ENCODE measurements at regions not wholly inside any gene's neighbourhood (a gene's known extent, or its start where the extent isn't known, plus 50 kb on each side); places are given as distances from the start of the nearest gene placed in this dataset.
"Not testable (repeated sequence)": the region's sequence is repeated elsewhere in the genome, so short reads cannot be mapped to it uniquely, and the experiment has no call there.

GRCh38 chr6:14292119-14292518, 174.5 kb downstream of the CD83 start:
- DNase-seq (ENCODE audit: low read depth): no peak

- no peak for DNase-seq (ENCODE audit: low read depth)
Measured at GRCh38 chr6:14294270-14294951, 176.8 kb downstream of the CD83 start.

- not testable (repeated sequence) for DNase-seq (ENCODE audit: low read depth)
Measured at GRCh38 chr6:14296698-14297097, 179.1 kb downstream of the CD83 start.

DNA sequence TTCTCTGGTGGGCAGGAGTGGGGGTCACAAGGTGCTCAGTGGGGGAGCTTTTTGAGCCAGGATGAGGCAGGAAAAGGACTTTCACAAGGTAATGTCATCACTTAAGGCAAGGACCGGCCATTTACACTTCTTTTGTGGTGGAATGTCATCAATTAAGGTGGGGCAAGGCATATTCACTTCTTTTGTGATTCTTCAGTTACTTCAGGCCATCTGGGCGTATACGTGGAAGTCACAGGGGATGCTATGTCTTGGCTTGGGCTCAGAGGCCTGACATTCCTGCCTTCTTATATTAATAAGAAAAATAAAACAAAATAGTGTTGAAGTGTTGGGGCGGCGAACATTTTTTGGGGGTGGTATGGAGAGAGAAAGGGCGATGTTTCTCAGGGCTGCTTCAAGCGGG, 179.5 kb downstream of the CD83 start:
- not testable (repeated sequence) for DNase-seq (ENCODE audit: low read depth)

DNA sequence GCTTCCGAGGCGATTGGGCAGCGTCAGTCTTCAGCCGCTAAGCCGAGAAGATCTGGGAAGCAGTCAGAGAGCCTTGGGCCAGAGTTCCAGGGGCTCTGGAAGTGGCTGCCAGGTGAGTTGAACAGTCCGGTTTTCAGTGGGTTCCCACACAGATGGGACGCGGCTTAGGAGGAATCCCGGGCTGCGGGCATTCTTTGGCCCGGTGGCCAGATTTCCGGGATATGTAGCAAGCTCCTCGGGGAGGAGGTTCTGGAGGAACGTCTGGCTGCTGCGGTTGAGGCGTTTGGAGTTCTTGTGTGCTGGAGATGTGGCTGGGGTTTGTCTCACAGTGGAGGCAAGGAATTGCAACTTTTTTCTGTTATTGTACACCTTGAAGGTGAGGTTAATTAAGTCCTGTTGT, 182.6 kb downstream of the CD83 start:
- DNase-seq (ENCODE audit: low read depth): not testable (repeated sequence)

GRCh38 chr6:14300721-14301120, 183.1 kb downstream of the CD83 start:
- not testable (repeated sequence) for DNase-seq (ENCODE audit: low read depth)

DNA sequence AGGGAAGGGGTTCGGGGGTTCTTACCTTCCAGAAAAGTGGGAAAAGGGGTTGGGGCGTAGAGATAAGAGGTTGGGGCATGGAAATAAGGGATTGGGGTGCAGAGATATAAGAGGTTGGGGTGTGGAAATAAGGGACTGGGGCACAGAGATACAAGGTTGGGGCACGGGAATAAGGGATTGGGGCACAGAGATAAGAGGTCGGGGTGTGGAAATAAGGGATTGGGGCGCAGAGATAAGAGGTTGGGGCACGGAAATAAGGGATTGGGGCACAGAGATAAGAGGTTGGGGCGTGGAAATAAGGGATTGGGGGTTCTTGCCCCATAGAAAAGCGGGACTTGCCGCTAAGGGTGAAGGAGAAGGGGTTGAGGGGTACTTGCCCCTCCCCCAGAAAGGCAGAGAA, 183.9 kb downstream of the CD83 start:
- not testable (repeated sequence) for DNase-seq (ENCODE audit: low read depth)

DNA sequence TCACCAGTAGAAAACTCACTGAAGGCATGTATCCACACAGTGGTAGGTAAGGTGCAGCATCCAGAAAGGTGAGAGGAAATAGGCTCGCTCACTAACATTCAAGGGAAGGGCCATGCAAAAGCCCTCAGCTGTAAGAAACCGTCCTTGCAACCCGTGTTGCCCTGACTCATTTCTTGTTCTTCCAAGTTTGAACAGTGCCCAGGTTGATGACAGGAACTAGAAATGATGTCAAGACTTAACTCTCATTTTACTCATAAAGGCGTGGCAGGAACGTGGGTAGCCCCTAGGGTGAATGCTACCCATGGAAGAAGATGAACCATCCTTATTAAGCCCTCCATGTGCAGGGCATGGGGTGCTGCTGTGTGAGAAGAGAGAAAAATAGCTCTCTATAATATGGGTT, 187.6 kb downstream of the CD83 start:
- no peak for DNase-seq (ENCODE audit: low read depth)

- no peak for DNase-seq (ENCODE audit: low read depth)
Measured at GRCh38 chr6:14305624-14306023, 188.1 kb downstream of the CD83 start.

DNA sequence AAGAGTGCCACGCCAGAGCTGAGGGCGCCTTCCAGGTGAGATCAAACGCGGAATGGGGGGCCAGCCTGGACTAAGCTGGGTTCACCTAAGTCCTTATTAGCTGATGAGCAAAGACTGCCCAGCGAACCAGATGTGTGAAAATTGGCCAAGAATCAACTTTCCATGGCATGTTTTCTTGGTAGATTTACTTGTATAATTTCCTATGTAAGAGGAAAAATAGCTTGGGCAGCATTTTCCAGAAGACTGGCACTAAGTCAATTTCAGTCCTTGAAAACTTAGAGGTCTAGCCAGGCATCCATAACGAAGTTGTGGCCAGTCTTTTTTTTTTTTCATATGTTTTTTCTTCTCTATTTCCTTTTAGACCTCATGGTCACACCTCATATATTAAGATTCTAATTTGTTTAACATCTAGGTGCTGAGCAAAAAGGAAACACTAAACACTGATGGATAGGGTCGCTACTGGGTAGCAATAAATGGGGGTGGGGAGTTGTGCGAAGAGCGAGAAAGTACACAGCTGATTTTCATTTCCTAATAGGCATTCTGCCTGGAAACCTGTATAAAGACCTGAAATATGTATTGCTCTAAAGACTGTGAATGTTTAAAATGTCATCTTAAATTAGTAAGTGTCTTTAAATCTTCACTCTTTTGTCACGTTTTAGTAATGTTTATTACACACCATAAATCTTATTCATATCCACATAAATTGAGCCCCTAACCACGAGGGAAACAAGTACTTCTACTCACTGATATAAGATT, 188.8 kb downstream of the CD83 start:
- no peak for DNase-seq (ENCODE audit: low read depth)

- no peak for DNase-seq (ENCODE audit: low read depth)
Measured at GRCh38 chr6:14309516-14309915, 191.9 kb downstream of the CD83 start.

- DNase-seq (ENCODE audit: low read depth): no peak
Measured at GRCh38 chr6:14309951-14310445, 192.4 kb downstream of the CD83 start.

DNA sequence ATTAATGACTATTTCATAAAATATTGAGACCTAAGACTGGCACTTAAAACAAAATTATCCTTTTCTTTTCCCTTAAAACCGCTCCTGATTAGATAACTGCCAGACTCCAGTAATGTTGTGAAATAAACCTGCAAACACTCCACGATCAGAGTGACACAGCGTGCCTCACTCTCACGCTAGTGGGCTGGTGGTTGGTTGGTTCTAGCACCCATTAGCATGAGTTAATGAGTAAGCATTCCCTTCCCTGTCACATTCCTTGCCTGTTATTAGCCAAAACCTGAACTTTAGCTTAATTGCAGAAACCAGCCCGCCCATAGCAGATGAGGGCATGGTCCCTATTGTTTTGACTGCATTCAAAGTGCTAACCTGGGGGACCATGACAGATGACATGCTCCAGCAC, 193.4 kb downstream of the CD83 start:
- DNase-seq (ENCODE audit: low read depth): no peak

GRCh38 chr6:14312587-14312986, 195.0 kb downstream of the CD83 start:
- no peak for DNase-seq (ENCODE audit: low read depth)

DNA sequence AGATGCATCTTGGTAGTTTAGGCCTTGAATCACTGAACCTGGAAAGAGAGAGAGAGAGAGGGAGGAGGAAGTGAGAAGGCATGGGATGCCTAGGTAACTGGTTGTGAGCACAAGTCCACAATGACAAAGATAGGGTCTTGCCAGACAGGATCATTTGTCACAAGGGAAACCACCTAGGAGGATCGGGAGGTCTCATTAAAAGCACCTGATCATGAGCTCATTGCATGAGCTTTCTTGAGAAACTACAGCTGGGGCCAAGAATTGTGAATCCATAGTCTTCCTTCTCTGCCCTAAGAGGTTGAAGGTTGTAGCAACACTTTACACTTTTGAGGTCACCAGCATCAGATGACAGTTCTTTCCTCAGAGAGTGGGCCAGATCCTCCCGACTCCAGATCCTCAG, 195.7 kb downstream of the CD83 start:
- DNase-seq (ENCODE audit: low read depth): no peak

GRCh38 chr6:14315353-14315752, 197.8 kb downstream of the CD83 start:
- DNase-seq (ENCODE audit: low read depth): no peak

DNA sequence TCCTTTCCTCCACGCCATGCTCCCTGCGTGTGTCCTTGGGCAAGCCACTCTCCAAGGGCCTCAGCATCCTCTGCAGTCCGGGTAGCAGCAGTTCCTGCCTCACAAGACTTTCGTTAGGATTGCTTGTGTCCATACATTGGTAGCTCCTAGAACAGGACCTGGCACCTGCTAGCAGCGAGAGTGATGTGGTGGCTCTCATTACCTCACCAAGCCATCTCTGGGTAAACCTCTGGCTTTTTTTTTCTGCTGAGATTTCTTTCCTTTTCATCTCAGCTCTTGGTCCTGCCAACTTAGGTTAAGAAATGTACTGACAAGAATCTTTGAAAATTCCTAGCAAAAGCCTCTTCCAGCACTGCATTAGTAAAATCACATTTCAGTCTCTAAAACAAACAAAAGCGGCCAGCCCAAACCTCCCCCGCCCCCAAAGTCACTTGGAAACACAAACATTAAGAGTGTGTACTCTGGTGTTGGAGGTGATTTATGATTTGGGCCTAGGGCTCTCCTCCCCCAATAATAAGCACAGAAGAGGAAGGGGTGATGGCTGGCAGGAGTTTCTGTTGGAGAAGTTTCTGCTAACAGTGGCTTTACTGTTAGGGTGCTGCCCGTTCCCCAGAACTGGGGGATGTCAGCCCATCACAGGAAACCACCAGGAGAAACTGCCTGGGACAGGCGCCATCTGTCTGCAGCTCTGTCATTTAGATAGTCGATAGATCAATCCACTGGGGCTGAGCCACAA, 199.2 kb downstream of the CD83 start:
- no peak for DNase-seq (ENCODE audit: low read depth)

- DNase-seq (ENCODE audit: low read depth): no peak
Measured at GRCh38 chr6:14317387-14317970, 199.9 kb downstream of the CD83 start.

DNA sequence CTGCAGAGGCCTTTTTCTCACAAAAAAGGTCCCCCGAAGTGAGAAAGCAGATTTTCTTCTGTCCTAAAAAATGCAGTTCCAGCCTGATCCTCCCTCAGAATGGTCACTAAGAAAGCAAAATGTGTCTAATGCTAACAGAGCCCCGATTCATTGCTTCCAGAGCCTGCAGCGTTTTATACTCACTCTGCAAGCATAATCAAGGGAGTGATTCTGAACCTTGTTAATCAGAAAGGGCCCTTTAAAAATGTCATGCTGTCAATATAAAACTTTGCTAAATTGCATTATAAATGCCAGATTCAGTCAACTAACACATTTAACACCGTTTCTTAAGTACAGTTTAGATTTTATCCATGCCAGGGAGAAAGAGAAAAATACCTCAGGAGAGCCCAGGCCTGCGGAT, 202.8 kb downstream of the CD83 start:
- DNase-seq (ENCODE audit: low read depth): no peak

DNA sequence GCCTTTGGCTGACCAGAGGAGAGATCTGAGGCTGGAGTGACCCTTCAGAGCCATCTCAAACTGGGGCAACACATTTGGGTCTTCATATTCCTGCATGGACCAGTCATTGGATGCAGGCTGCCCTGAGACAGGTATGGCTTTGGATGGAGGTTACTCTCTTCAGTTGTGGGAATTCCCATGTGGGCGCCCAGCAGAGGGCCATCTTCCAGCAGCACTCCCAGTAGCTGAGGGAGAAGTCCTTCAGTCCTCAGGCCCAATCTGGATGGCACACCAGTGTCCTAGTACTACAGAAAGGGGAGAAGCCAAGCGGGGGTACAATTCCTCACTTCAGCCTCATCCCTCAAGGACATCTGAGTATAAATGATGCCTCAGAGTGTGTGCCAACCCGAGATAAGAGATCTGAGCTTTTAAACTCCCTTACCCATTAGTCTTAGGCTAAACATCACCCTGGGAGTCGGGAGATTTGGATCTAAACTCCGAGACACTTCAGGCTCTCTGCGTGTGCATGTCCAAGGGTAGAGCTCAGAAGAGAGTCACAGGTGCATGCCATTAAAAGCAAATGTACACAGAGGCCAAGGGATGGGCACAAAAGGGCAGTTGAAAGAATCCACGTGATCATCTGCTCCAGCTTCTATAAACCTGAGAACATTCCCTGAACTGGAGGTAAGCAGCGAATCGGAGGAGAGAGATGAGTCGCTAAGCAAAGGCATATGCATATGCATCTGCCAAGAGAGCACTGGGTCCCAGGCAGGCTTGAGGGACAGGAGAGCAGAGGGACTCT, 204.6 kb downstream of the CD83 start:
- no peak for DNase-seq (ENCODE audit: low read depth)

- no peak for DNase-seq (ENCODE audit: low read depth)
Measured at GRCh38 chr6:14322841-14323240, 205.3 kb downstream of the CD83 start.

DNA sequence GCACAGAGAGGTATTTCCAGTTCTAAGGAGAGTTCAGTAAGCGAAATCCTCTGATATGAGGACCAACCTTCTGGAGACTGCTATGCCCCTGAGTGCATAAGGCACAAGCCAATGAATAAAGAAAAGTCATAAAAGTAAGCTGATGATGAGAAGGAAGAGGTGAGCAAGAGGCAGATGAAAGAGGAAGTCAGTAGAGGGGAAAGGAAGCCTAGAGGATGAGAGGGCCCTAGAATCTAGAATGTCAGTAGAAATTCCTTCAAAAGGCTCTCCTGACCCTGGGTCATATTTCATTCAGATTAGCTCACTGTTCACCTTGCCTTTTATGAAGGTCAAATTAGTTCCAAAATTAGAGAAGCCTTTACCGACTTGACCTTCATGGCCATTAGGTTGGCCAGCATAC, 209.2 kb downstream of the CD83 start:
- no peak for DNase-seq (ENCODE audit: low read depth)
